Transverse colon (tissue), 4 donors: ENCODE measurements at regions not wholly inside any gene's neighbourhood (a gene's known extent, or its start where the extent isn't known, plus 50 kb on each side); places are given as distances from the start of the nearest gene placed in this dataset.
A peak's percentile ranks its signal among the peaks of the same experiment; 100 is the strongest.

Experiments
- DNase-seq: peaks from one replicate; pipeline ENCODE4 v3.0.0-alpha.2; 2019
- H3K27ac ChIP-seq, 4 donors: fragments of 200-600 bp; sonication (generic); 2 replicates each; pipeline ENCODE4 v1.5.1; 2016 to 2018; ENCODE audit warnings: inconsistent platforms in 4 of 4
- H3K27me3 ChIP-seq: fragments of 200-600 bp; sonication (generic); 2 replicates; pipeline ENCODE4 v1.5.1; 2017; ENCODE audit warnings: inconsistent platforms
- H3K36me3 ChIP-seq, 4 donors: fragments of 200-600 bp; sonication (generic); 2 replicates each; pipeline ENCODE4 v1.5.1; 2017 to 2019; ENCODE audit warnings: inconsistent platforms in 4 of 4
- H3K4me1 ChIP-seq, 4 donors: fragments of 200-600 bp; sonication (generic); 2 replicates each; pipeline ENCODE4 v1.5.1; 2017 to 2020; ENCODE audit warnings: inconsistent platforms in 4 of 4
- H3K4me3 ChIP-seq, 4 donors: fragments of 200-600 bp; sonication (generic); 1 replicate in 1 of 4; 2 replicates in 3 of 4; pipeline versions ENCODE4 v1.5.1 to v1.6.1; 2017 to 2019; ENCODE audit warnings: inconsistent platforms in 4 of 4
- H3K9me3 ChIP-seq, 2 donors: fragments of 200-600 bp; sonication (generic); 2 replicates each; pipeline ENCODE4 v1.5.1; 2017 to 2019; ENCODE audit warnings: inconsistent platforms in 2 of 2
- EP300 ChIP-seq: sonication (generic); formaldehyde crosslinking; IDR thresholded peaks from one replicate; pipeline ENCODE4 v1.6.1; 2017; ENCODE audit warnings: antibody characterized with exemption, low read depth
- POLR2A ChIP-seq: fragments of 450-650 bp; IDR thresholded peaks from one replicate; pipeline ENCODE4 v1.6.1; 2016; ENCODE audit warnings: antibody characterized with exemption, mild to moderate bottlenecking, moderate library complexity
- POLR2AphosphoS5 ChIP-seq, 3 donors: sonication (generic); formaldehyde crosslinking; IDR thresholded peaks; one replicate each; pipeline ENCODE4 v1.6.1; 2016; ENCODE audit warnings: antibody characterized with exemption in 3 of 3
- WGBS, 2 donors: methylation state at CpG; one replicate each; pipeline ENCODE4 v1.1.5; 2018; ENCODE audit warnings: low coverage in 1 of 2; 5-methylcytosine and 5-hydroxymethylcytosine counted together
- in situ Hi-C, 4 donors: fragments of 200-750 bp; cut with MboI; loops; one replicate each; pipeline versions ENCODE4 v1.15.0 to v1.15.1; 2017; ENCODE audit warnings: low sequenced_read_pairs in 3 of 4, low pct_ligation_motif_present in 1 of 4, low pct_unique_long_range_greater_than_20kb in 1 of 4
- intact Hi-C: fragments of 100-400 bp; cut with DNase I; formaldehyde crosslinking; loops from one replicate; pipeline ENCODE4 v1.15.1; 2023; ENCODE audit warnings: low total_unique reads
- TF ChIP-seq, protein P1 (sequence below), 5 experiments: fragments of 200-600 bp in 3 of 5; fragments of 450-650 bp in 2 of 5; sonication (generic) in 3 of 5; IDR thresholded peaks; 1 replicate in 2 of 5; 2 replicates in 3 of 5; pipeline ENCODE4 v1.5.1; 2016 to 2017; ENCODE audit warnings: antibody characterized with exemption in 5 of 5, inconsistent platforms in 3 of 5, mild to moderate bottlenecking in 2 of 5, moderate library complexity in 1 of 5

DNA sequence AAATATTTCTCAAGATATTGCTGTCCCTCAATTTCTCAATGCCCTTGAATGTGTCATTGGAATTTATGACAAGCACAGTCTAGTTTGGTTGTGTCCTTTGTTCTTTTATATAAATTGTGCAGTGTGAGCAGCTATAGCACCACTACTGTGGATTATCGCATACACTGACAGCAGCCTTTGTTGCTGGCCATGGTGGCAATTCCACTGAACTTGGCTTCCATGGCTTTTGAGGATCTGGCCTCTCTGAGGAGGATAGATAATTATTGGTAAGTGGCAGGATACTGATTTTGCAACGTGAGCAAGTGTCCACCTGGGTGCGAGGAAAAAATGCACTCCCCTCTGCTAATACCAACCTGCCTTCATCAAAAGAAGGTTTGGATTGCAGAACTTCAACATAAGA lies 84.0 kb downstream of the RDH14 start:
- intact Hi-C loops: loop anchor here (2.0 kb wide), 1 partner anchor 68 kb away; no protein-coding TSS in a partner anchor
- no peak overlapping the region for H3K4me3 ChIP-seq
- WGBS, 2 donors: 78 to 100% methylated on average over 2 to 3 of the region's 3 CpGs
- no peak overlapping the region for H3K27ac ChIP-seq
- no peaks in the 10 kb centered on the region for H3K9me3 ChIP-seq
- H3K36me3 ChIP-seq: no peaks in the 10 kb centered on the region
- DNase-seq: no peak
- TF ChIP-seq EP300 (no peak), POLR2AphosphoS5 (IDR thresholded peaks at IDR 0.05) (no peak), POLR2A (no peak)
- TF ChIP-seq, protein P1, sequence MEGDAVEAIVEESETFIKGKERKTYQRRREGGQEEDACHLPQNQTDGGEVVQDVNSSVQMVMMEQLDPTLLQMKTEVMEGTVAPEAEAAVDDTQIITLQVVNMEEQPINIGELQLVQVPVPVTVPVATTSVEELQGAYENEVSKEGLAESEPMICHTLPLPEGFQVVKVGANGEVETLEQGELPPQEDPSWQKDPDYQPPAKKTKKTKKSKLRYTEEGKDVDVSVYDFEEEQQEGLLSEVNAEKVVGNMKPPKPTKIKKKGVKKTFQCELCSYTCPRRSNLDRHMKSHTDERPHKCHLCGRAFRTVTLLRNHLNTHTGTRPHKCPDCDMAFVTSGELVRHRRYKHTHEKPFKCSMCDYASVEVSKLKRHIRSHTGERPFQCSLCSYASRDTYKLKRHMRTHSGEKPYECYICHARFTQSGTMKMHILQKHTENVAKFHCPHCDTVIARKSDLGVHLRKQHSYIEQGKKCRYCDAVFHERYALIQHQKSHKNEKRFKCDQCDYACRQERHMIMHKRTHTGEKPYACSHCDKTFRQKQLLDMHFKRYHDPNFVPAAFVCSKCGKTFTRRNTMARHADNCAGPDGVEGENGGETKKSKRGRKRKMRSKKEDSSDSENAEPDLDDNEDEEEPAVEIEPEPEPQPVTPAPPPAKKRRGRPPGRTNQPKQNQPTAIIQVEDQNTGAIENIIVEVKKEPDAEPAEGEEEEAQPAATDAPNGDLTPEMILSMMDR (IDR thresholded peaks at IDR 0.05): no peak
- in situ Hi-C loops: no loop called here
- H3K27me3 ChIP-seq: no peaks in the 10 kb centered on the region
- H3K4me1 ChIP-seq: peaks cover 0 to 7% (median 0%) of the 10 kb centered on the region in 4 donors

DNA sequence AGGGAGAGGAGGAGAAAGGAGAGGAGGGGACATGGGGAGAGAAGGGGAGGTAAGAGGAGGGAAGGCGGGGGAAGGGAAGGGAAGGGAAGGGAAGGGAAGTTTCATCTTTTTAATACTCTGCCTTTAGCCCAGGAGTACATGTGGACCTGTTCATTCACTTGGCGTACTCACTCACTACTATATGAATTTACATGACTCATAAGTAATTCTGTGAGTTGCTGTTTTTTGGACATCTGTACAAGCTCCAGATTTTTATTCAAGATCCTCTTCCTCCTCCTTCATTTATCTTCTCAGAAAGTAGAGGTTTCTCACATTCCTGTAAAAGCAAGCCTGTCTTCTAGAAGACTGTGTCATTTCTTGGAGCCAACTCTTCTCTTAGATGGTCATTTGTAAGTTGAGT lies 84.6 kb downstream of the RDH14 start:
- Histone ChIP-seq H3K4me3 (no peak overlapping the region), H3K4me1 (peaks cover 0 to 7% (median 0%) of the 10 kb centered on the region in 4 donors), H3K36me3 (no peaks in the 10 kb centered on the region), H3K27me3 (no peaks in the 10 kb centered on the region), H3K27ac (no peak overlapping the region), H3K9me3 (no peaks in the 10 kb centered on the region)
- in situ Hi-C loops (no loop called here), intact Hi-C loops (loop anchor here (2.0 kb wide), 1 partner anchor 69 kb away; no protein-coding TSS in a partner anchor)
- no peak for DNase-seq
- 95 to 100% methylated on average over 1 to 2 of the region's 2 CpGs for WGBS, 2 donors
- no peak for TF ChIP-seq EP300
- no peak for TF ChIP-seq POLR2A
- TF ChIP-seq POLR2AphosphoS5 (IDR thresholded peaks at IDR 0.05): no peak
- TF ChIP-seq, protein P1 (IDR thresholded peaks at IDR 0.05): no peak

DNA sequence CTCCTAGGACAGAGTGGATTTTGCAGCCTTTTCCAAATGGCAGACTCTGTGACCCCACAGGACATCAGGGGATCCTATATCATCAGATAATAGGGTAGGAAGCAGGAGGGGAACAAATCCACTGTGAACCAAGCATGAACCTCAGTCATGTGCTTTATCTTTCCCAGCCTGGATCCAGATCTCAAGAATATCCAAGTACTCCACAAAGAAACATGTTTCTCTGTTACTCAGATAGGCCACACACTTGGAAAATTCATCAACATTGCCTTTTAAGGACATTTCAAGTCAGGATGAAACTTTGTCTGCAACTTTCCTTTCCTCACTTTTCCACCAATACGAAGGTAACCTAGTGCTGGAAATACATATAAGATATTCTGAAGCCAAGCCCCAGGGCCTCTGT lies 85.8 kb downstream of the RDH14 start:
- no peak for DNase-seq
- peak overlapping the region in 1 of 4 donors; percentile 4 for H3K27ac ChIP-seq
- 79% methylated on average over 1 of the region's 1 CpG; no CpG with 5 or more reads in 1 of the 2 donors for WGBS, 2 donors
- H3K4me1 ChIP-seq: peaks cover 0 to 7% (median 0%) of the 10 kb centered on the region in 4 donors
- in situ Hi-C loops: no loop called here
- TF ChIP-seq POLR2AphosphoS5 (IDR thresholded peaks at IDR 0.05) (no peak), EP300 (no peak), POLR2A (no peak)
- TF ChIP-seq, protein P1 (IDR thresholded peaks at IDR 0.05): no peak
- no peak overlapping the region for H3K4me3 ChIP-seq
- no peaks in the 10 kb centered on the region for H3K9me3 ChIP-seq
- no peaks in the 10 kb centered on the region for H3K27me3 ChIP-seq
- H3K36me3 ChIP-seq: no peaks in the 10 kb centered on the region
- intact Hi-C loops: no loop called here

DNA sequence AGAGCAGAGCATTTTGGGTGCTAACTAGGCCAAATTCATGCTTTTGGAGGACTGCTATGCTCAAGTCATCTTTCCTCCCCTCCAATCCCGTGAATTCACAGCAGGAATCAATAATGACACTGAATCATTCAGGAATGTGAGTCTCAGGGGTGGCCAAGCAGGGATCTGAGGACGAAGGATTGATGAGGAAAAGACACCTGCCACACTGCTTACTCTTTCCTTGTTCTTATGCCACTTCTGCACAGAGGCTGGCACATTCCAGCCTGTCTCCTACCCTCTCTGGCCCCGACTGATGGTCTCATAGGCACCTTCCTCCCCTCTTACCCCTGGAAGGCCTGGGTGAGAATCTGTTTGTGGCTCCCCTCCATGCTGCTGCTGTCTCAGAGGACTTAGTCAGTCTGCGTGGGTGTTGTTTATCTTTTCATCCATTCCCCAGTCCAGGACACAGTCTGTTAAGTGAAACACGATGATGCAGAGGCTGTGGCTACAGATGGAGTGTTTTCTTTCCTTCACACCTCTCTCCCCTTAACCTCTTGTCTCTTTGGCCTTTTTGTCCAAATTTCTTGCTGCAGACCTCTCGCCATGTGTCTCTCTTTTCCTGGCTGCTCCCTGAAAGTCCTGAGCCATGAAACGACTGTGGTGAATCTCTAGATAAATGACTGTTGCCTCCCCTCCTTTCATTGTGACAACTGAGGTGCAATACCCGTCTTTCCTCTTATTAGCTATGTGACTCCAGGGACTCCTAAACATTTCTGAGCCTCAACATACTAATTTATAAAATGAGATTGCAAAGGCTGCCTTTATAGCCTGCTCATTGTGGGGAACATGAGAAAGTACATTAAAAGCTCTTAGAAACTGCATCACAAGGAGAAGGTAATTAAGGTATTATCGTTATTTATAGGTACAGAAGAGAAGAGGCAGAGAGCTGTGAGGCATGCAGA lies 86.9 kb downstream of the RDH14 start:
- in situ Hi-C loops: no loop called here
- Histone ChIP-seq H3K4me3 (no peak overlapping the region), H3K27ac (peak overlapping the region; percentile 9 to 35 (median 27)), H3K4me1 (peaks cover 0 to 7% (median 0%) of the 10 kb centered on the region in 4 donors), H3K9me3 (no peaks in the 10 kb centered on the region), H3K36me3 (no peaks in the 10 kb centered on the region), H3K27me3 (no peaks in the 10 kb centered on the region)
- intact Hi-C loops: no loop called here
- 54 to 55% methylated on average over 5 to 9 of the region's 9 CpGs for WGBS, 2 donors
- no peak for DNase-seq
- TF ChIP-seq POLR2AphosphoS5 (IDR thresholded peaks at IDR 0.05): peak in 1 of 3 donors; percentile 32
- TF ChIP-seq, protein P1 (IDR thresholded peaks at IDR 0.05): no peak
